ENCODE measurements at regions not wholly inside any gene's neighbourhood (a gene's known extent, or its start where the extent isn't known, plus 50 kb on each side); places are given as distances from the start of the nearest gene placed in this dataset.
"Not testable (repeated sequence)": the region's sequence is repeated elsewhere in the genome, so short reads cannot be mapped to it uniquely, and the experiment has no call there.

DNA sequence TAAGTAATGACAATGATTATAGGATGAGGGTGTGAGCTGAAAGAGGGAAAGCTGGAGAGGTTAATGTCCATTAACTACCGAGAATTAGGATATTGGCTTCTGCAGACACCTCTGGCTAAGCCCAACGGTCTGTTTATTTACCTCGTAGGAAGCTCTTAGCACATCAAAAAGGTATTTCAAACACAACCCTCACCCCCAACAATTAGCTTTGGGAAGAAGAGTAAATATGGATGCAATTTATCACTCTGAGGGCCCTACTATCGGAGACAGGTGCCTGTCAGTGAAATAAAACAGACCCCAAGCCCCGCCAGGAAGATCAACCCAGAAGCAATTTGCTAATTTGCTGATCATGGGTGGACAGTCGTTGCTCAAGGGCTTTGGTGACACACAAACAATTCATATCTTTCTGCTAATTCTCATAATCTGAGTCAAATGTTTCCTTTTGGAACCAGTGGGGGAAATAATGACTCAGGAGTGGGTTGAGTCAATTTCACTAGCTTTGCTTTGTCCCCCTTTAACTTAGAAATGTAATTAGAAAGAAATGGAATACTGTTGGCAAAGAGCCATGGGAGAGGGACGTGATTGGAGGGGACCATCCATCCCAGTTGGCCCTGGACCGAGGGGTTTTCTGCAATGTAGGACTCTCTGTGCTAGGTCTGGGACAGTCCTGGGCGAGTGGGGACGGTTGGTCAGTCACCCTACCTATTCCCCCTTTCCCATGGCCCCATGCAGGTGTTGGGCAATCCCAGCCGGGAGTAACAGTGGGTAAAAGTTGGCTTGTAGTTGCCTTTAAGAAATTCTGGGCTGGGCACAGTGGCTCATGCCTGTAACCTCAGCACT, 99.1 kb upstream of the MED13L start:
- no peak overlapping the region for H3K4me3 ChIP-seq
- H3K4me1 ChIP-seq: peaks cover 0 to 46% (median 14%) of the 10 kb centered on the region in 10 experiments; a peak in 13 of 20 replicates
- no peaks in the 10 kb centered on the region for H4K20me1 ChIP-seq
- no peak overlapping the region; a peak in 1 of 22 replicates for H3K27ac ChIP-seq
- H3K36me3 ChIP-seq: no peaks in the 10 kb centered on the region
- H3K9ac ChIP-seq: no peak overlapping the region
- H3K4me2 ChIP-seq: peak overlapping the region in 3 of 11 experiments; percentile 22 to 65 (median 56); a peak in 6 of 22 replicates
- peaks cover 0 to 5% (median 0%) of the 10 kb centered on the region in 11 experiments; a peak in 3 of 22 replicates for H3K9me3 ChIP-seq (replicated peaks in 1 of 11)
- TF ChIP-seq Cebpa-rat (IDR thresholded peaks at IDR 0.05): no peak
- no peaks in the 10 kb centered on the region for H3K27me3 ChIP-seq

DNA sequence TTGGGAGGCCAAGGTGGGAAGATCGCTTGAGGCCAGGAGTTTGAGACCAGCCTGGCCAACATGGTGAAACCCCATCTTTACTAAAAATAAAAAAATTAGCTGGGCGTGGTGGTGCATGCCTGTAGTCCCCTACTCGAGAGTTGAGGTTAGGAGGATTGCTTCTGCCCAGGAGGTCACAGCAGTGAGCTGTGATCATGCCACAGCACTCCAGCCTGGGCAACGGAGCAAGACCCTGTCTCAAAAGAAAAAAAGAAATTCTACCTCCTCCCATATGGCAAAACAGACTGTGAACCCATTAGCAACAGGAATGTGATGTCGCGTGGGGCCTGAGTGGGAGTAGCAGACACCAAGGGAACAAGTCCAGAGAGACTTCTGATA, 99.7 kb upstream of the MED13L start:
- not testable (repeated sequence) for H3K4me3 ChIP-seq; H3K27ac ChIP-seq; H3K27me3 ChIP-seq; H3K9me3 ChIP-seq (replicated peaks in 1 of 11); H3K9ac ChIP-seq; H4K20me1 ChIP-seq; H3K36me3 ChIP-seq
- peaks cover 0 to 52% (median 17%) of the 10 kb centered on the region in 10 experiments; a peak in 13 of 20 replicates for H3K4me1 ChIP-seq
- H3K4me2 ChIP-seq: peak overlapping the region in 3 of 11 experiments; percentile 22 to 65 (median 56); a peak in 5 of 22 replicates

DNA sequence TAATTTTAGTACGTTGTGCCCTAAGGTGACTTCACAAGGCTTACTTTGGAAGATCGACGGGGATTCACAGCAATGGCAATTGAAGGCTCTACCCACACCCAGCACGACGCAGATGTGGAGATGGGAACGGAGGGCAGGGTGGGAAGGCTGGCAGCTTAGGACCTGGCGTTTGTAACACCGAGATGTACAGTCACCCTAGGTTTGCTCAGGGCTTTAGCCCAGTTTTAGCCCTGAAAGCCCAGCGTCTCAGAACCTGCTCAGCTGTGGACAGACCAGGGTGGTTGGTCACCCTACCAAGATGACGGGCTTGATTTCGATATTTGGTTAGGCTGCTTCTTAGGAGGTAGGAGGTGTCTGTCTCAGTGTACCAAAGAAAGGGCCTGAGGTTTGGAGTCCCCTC, 100.5 kb upstream of the MED13L start:
- no peak overlapping the region for H3K4me2 ChIP-seq
- TF ChIP-seq Cebpa-rat (IDR thresholded peaks at IDR 0.05): no peak
- H3K27me3 ChIP-seq: no peaks in the 10 kb centered on the region
- no peak overlapping the region for H3K9ac ChIP-seq
- H3K4me1 ChIP-seq: peaks cover 0 to 51% (median 20%) of the 10 kb centered on the region in 10 experiments; a peak in 13 of 20 replicates
- H4K20me1 ChIP-seq: no peaks in the 10 kb centered on the region
- no peak overlapping the region for H3K27ac ChIP-seq
- peaks cover 0 to 5% (median 0%) of the 10 kb centered on the region in 11 experiments; a peak in 3 of 22 replicates for H3K9me3 ChIP-seq (replicated peaks in 1 of 11)
- no peak overlapping the region for H3K4me3 ChIP-seq
- no peaks in the 10 kb centered on the region for H3K36me3 ChIP-seq

DNA sequence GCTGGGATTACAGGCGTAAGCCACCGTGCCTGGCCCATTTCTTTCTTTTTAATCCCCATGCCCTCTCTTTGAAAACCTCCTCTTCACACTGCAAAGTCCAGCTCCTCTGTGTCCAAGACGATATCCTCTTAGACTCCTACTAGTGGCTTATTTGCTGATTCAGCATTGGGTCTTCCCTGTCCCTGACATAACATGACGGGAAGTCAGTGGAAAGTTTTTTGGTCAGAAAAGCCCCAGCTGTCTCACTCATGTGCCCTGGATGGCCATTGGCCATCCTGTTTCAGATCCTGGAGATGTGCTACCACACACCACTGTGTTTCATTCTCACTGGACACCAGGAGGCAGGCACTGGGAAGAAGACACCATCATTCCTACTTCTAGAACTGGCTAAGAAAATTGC, 102.6 kb upstream of the MED13L start:
- Histone ChIP-seq H3K36me3 (no peaks in the 10 kb centered on the region), H3K4me3 (no peak overlapping the region), H3K4me2 (peak overlapping the region in 3 of 11 experiments; percentile 7 to 59 (median 40); a peak in 4 of 22 replicates), H4K20me1 (no peaks in the 10 kb centered on the region), H3K9ac (no peak overlapping the region), H3K27me3 (no peaks in the 10 kb centered on the region), H3K27ac (no peak overlapping the region), H3K4me1 (peaks cover 4 to 49% (median 23%) of the 10 kb centered on the region in 10 experiments), H3K9me3 (replicated peaks in 1 of 11) (peaks cover 0 to 5% (median 0%) of the 10 kb centered on the region in 11 experiments; a peak in 3 of 22 replicates)
- TF ChIP-seq Cebpa-rat (IDR thresholded peaks at IDR 0.05): no peak

DNA sequence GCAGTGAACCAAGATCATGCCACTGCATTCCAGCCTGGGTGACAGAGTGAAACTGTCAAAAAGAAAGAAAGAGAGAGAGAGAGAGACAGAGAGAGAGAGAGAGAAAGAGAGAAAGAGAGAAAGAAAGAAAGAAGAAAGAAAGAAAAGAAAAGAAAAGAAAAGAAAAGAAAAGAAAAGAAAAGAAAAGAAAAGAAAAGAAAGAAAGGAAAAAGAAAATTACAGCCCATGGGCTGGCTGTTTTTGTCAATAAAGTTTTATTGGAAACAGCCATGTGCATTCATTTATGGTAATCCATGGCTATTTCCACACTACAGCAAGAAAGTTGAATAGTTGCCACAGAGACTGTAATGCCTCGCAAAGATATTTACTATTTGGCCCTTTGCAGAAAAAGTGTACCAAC, 103.2 kb upstream of the MED13L start:
- Histone ChIP-seq H3K4me2 (peak overlapping the region in 2 of 11 experiments; percentile 40 to 59; a peak in 4 of 22 replicates), H3K4me1 (peaks cover 10 to 55% (median 29%) of the 10 kb centered on the region in 10 experiments)
- not testable (repeated sequence) for H3K27ac ChIP-seq; H4K20me1 ChIP-seq; H3K36me3 ChIP-seq; H3K27me3 ChIP-seq; H3K9me3 ChIP-seq (replicated peaks in 1 of 11); H3K4me3 ChIP-seq; H3K9ac ChIP-seq

DNA sequence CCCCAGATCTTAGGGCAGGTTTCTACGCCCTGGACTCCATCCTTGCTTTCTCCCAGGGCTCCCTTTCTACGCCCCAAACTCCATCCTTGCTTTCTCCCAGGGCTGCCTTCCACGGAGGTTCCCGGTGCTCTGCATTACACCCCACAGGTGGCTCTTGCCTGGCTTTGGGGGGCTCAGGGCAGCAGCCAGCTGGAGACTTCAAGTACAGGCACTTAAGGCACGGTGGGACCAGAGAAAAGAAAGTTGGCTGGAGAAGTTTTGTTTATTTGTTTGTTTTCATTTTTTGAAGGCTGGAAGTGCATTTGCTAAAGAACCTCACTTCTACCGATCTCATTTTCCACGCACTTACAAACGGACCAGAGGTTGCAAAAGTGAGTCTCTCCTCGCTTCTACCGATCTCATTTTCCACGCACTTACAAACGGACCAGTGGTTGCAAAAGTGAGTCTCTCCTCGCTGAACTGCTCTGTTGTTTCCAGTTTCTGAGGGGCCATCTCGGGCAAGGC, 103.8 kb upstream of the MED13L start:
- H3K9ac ChIP-seq: no peak overlapping the region
- H3K4me2 ChIP-seq: peak overlapping the region in 2 of 11 experiments; percentile 3 to 25; a peak in 1 of 22 replicates
- peaks cover 10 to 57% (median 30%) of the 10 kb centered on the region in 10 experiments for H3K4me1 ChIP-seq
- TF ChIP-seq Cebpa-rat (IDR thresholded peaks at IDR 0.05): no peak
- H3K27ac ChIP-seq: no peak overlapping the region
- H4K20me1 ChIP-seq: no peaks in the 10 kb centered on the region
- no peaks in the 10 kb centered on the region for H3K27me3 ChIP-seq
- H3K4me3 ChIP-seq: no peak overlapping the region
- H3K9me3 ChIP-seq (replicated peaks in 1 of 11): no peaks in the 10 kb centered on the region
- H3K36me3 ChIP-seq: no peaks in the 10 kb centered on the region

DNA sequence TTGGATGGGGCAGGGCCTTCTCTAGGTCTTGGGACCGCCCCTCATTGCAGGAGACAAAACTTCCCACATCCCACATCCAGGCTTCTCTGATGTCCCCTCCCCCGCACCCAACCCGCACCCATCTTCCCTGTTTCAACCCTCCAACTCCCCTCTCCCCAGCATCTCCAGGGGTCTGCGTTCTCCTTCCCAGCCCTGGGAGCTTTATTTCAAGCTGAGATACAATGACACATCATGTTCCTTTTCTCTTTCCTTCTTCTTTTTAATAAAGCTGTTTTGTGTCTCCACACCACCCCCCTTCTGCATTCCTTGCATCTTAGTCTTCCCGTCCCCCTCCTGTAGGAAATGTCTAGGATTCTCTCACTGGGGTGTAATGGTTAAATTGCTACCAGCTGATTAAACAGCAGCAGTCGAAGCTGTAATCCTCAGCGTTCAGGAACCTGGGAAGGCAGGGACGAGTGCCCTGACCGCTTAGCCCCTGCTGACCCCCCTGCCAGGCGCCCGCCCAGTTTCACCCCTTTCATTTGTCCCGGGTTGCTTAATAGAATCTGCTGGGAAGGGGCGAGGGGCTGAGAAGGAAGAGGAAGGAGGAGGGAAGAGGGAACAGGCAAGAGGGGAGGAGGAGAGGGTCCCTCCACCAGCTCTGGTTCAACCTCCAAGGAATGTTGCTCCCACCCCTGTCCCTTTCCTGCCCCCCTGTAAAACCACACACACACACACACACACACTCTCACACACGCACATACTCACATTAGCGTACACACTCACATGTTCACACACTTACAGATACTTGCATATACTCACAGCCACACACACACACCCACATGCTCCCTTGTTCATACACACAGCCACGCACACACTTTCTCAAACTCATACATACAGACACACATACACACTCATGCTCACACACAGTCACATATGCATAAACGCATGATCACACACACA, 104.5 kb upstream of the MED13L start:
- H3K4me1 ChIP-seq: peaks cover 10 to 50% (median 29%) of the 10 kb centered on the region in 10 experiments
- peak overlapping the region in 2 of 11 experiments; percentile 3 to 25; a peak in 3 of 22 replicates for H3K4me2 ChIP-seq
- H3K4me3 ChIP-seq: no peak overlapping the region
- H3K27me3 ChIP-seq: no peaks in the 10 kb centered on the region
- H3K9me3 ChIP-seq (replicated peaks in 1 of 11): no peaks in the 10 kb centered on the region
- H4K20me1 ChIP-seq: no peaks in the 10 kb centered on the region
- H3K9ac ChIP-seq: no peak overlapping the region
- no peaks in the 10 kb centered on the region for H3K36me3 ChIP-seq
- no peak for TF ChIP-seq Cebpa-rat (IDR thresholded peaks at IDR 0.05)
- H3K27ac ChIP-seq: no peak overlapping the region

DNA sequence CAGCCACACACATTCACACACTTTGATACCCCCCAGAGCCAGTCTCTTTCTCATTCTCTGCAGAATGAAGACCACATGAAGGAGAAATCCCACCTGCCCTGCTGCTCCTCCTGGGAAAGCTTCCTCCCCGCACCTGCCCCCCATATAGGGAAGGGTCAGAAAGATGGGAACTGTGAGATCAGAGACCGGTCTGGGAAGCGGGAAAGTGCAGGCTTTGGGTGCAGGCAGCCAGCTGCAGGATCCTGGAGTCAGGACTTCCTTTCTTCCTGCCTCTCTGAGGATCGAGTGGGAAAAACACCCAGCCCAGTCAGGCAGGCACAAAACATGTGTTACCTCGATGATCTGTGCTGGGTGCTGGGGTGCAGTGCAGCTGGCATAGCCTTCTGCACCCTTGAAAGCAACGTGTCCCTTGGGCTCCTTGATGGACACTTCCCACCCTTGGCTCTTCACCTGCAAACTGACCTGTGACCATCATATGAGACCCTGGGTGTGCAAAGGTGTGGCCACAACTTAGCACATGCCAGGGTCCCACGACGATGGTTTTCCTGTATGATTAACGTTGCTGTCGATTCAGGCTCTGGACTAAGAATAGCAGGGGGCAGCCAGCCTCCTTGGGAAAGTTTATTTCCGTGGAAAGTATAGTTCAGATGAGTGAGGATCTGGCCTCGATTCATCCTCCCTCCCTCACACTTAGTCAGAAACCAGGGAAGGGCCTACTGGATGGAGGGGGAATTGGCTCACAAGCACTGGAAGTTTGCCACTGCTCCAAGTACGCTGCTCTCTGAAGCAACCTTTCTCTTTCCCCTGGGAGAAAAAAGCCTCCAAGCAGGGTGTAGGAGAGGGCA, 105.4 kb upstream of the MED13L start:
- TF ChIP-seq Cebpa-rat (IDR thresholded peaks at IDR 0.05): no peak
- no peak overlapping the region for H3K27ac ChIP-seq
- H3K4me1 ChIP-seq: peaks cover 10 to 46% (median 29%) of the 10 kb centered on the region in 10 experiments
- H3K9ac ChIP-seq: no peak overlapping the region
- H4K20me1 ChIP-seq: no peaks in the 10 kb centered on the region
- H3K4me3 ChIP-seq: no peak overlapping the region
- H3K36me3 ChIP-seq: no peaks in the 10 kb centered on the region
- 0 out of 22 replicates have a peak overlapping the region, but pooled peaks of 1 of the 11 experiments have one; percentile 9 for H3K4me2 ChIP-seq
- H3K9me3 ChIP-seq (replicated peaks in 1 of 11): no peaks in the 10 kb centered on the region
- no peaks in the 10 kb centered on the region for H3K27me3 ChIP-seq
